Kidney (tissue), 13 donors: ENCODE measurements at regions not wholly inside any gene's neighbourhood (a gene's known extent, or its start where the extent isn't known, plus 50 kb on each side); places are given as distances from the start of the nearest gene placed in this dataset.

ENCODE experiments used
- DNase-seq, 5 donors: peaks; one replicate each; pipeline ENCODE4 v3.0.0-alpha.2; 2013 to 2020
- FAIRE-seq: peaks from 2 replicates; lab custom pipeline; 2012; peaks lifted over from hg19 to GRCh38; lab: Jason Lieb, UNC
- H3K27ac ChIP-seq, 2 donors: one replicate each; pipeline ENCODE4 v1.7.0; 2013; ENCODE audit warnings: low read depth in 2 of 2, low read length in 2 of 2, inconsistent platforms in 1 of 2
- H3K27me3 ChIP-seq: one replicate; pipeline ENCODE4 v1.7.1; 2013; ENCODE audit warnings: low read length, inconsistent platforms; ENCODE audit not compliant: control insufficient read depth, insufficient read depth
- H3K36me3 ChIP-seq, 3 donors: one replicate each; pipeline versions ENCODE4 v1.7.0 to v1.7.1; 2013; ENCODE audit warnings: low read length in 3 of 3, control low read depth in 1 of 3, inconsistent platforms in 1 of 3; ENCODE audit not compliant: insufficient read depth in 3 of 3, control insufficient read depth in 2 of 3
- H3K4me1 ChIP-seq, 3 donors: one replicate each; pipeline versions ENCODE4 v1.7.0 to v1.7.1; 2013; ENCODE audit warnings: low read length in 3 of 3, inconsistent platforms in 1 of 3, low read depth in 1 of 3; ENCODE audit not compliant: control insufficient read depth in 2 of 3, insufficient read depth in 2 of 3
- H3K4me3 ChIP-seq, 3 donors: one replicate each; pipeline versions ENCODE4 v1.7.0 to v1.8.1; 2013; ENCODE audit warnings: low read length in 3 of 3, control low read depth in 1 of 3, inconsistent platforms in 1 of 3
- H3K9ac ChIP-seq, 3 donors: one replicate each; pipeline versions ENCODE4 v1.7.0 to v1.7.1; 2013; ENCODE audit warnings: low read length in 3 of 3, control low read depth in 1 of 3, inconsistent platforms in 1 of 3
- H3K9me3 ChIP-seq, 3 donors: one replicate each; pipeline versions ENCODE4 v1.7.0 to v1.7.1; 2013; ENCODE audit warnings: low read length in 3 of 3, control low read depth in 1 of 3, inconsistent platforms in 1 of 3; ENCODE audit not compliant: control insufficient read depth in 2 of 3, insufficient read depth in 1 of 3
- CTCF ChIP-seq: IDR thresholded peaks from 3 replicates; pipeline ENCODE4 v1.5.1; 2012; ENCODE audit warnings: mild to moderate bottlenecking, moderate library complexity, borderline replicate concordance; ENCODE audit not compliant: insufficient read depth; ENCODE audit errors: extremely low read depth
- intact Hi-C: fragments of 100-400 bp; cut with DNase I; formaldehyde crosslinking; loops from one replicate; pipeline ENCODE4 v1.11.1; 2022
- donor health status: control.
- donor health status: control.
- donor health status: control.
- donor health status: control.
- donor health status: control.
- donor health status: DM: yes; HTN: yes; CAD: no.
- donor health status: Normal renal cell carcinoma (clear cell type).

DNA sequence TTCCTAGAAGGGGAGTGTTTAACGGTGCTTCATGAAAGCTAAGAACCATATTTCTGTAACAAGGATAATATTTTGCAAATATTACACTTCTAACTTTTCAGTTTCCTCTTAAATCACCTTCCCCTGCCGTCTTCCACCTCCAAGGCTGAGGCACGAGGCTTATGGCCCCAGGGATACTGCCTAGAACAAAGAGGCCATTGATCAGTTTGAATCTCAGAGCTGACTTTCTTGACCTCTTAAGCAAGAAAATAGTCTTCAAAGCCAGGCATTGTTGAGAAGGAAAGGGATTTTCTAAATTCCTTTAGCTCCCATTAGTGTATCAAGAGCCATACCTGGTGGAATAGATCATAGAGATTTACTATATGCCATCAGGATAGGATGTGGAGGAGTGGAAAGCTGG, 566.2 kb downstream of the BNC2 start:
- Histone ChIP-seq H3K27ac (no peak overlapping the region), H3K36me3 (no peaks in the 10 kb centered on the region), H3K4me1 (peaks cover 2 to 10% (median 9%) of the 10 kb centered on the region in 3 donors), H3K27me3 (no peaks in the 10 kb centered on the region), H3K9me3 (no peaks in the 10 kb centered on the region), H3K9ac (no peak overlapping the region), H3K4me3 (no peak overlapping the region)
- DNase-seq (no peak), FAIRE-seq (no peak)
- intact Hi-C loops, result no loop called here
- TF ChIP-seq CTCF, result no peak

DNA sequence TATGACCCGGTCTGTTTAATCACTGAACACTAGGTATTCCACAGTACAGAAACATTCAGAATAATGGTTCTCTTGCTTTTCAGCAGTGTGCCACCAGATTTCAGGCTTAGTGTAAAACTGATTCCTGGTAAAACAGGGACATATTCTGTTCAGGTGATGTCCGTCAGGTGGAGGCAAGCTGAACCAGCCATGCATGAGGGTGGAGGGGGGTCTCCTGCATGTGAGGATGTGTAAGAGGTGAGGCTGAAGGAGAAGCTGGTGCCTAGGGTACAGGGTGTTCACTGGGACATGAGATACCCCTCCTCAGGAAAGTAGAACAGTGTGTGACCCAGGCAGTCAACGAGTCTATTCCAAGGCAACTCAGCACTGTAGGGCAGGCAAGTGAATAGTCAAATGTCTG, 563.9 kb downstream of the BNC2 start:
- Histone ChIP-seq H3K27me3 (no peaks in the 10 kb centered on the region), H3K36me3 (no peaks in the 10 kb centered on the region), H3K27ac (no peak overlapping the region), H3K9me3 (no peaks in the 10 kb centered on the region), H3K4me3 (no peak overlapping the region), H3K9ac (no peak overlapping the region), H3K4me1 (peaks cover 4 to 12% (median 9%) of the 10 kb centered on the region in 3 donors)
- intact Hi-C loops, result no loop called here
- FAIRE-seq (no peak), DNase-seq (no peak)
- TF ChIP-seq CTCF, result no peak

GRCh38 chr9:16307626-16308195, 562.8 kb downstream of the BNC2 start:
- Histone ChIP-seq H3K9ac (no peak overlapping the region), H3K4me3 (no peak overlapping the region), H3K9me3 (no peaks in the 10 kb centered on the region), H3K36me3 (no peaks in the 10 kb centered on the region), H3K27me3 (no peaks in the 10 kb centered on the region), H3K27ac (no peak overlapping the region), H3K4me1 (peaks cover 4 to 12% (median 9%) of the 10 kb centered on the region in 3 donors)
- TF ChIP-seq CTCF, result no peak
- FAIRE-seq (no peak), DNase-seq (peak in 1 of 5 donors; percentile 32)
- intact Hi-C loops, result no loop called here

- no peaks in the 10 kb centered on the region for H3K36me3 ChIP-seq
- H3K27ac ChIP-seq, result no peak overlapping the region
- H3K9me3 ChIP-seq, result no peaks in the 10 kb centered on the region
- H3K9ac ChIP-seq, result no peak overlapping the region
- intact Hi-C loops, result no loop called here
- FAIRE-seq, result no peak
- H3K4me1 ChIP-seq, result peaks cover 4 to 12% (median 9%) of the 10 kb centered on the region in 3 donors
- no peaks in the 10 kb centered on the region for H3K27me3 ChIP-seq
- TF ChIP-seq CTCF, result no peak
- DNase-seq, result no peak
- H3K4me3 ChIP-seq, result no peak overlapping the region
Measured at GRCh38 chr9:16308645-16309044, 561.8 kb downstream of the BNC2 start.
